Activated CD4-positive, alpha-beta T cell treated with anti-CD3 and anti-CD28 coated beads for 1 hour (primary cell): ENCODE measurements at regions not wholly inside any gene's neighbourhood (a gene's known extent, or its start where the extent isn't known, plus 50 kb on each side); places are given as distances from the start of the nearest gene placed in this dataset.

Experiments used
- DNase-seq: peaks from one replicate; pipeline ENCODE4 v3.0.0-alpha.2; 2020

GRCh38 chr12:91610561-91610960, 427.9 kb upstream of the DCN start:
- DNase-seq, result no peak

- DNase-seq, result no peak
Observed at GRCh38 chr12:91609283-91609682, 426.7 kb upstream of the DCN start.

- no peak for DNase-seq
Observed at GRCh38 chr12:91608542-91608941, 425.9 kb upstream of the DCN start.

GRCh38 chr12:91606662-91607377, 424.2 kb upstream of the DCN start:
- DNase-seq, result no peak

- no peak for DNase-seq
Observed at GRCh38 chr12:91604897-91605296, 422.3 kb upstream of the DCN start.

- no peak for DNase-seq
Observed at GRCh38 chr12:91603060-91603459, 420.4 kb upstream of the DCN start.

GRCh38 chr12:91601054-91601453, 418.4 kb upstream of the DCN start:
- DNase-seq, result no peak

GRCh38 chr12:91594715-91595114, 412.1 kb upstream of the DCN start:
- no peak for DNase-seq

GRCh38 chr12:91591639-91591987, 409.0 kb upstream of the DCN start:
- DNase-seq, result no peak

GRCh38 chr12:91590966-91591638, 408.5 kb upstream of the DCN start:
- DNase-seq, result no peak

GRCh38 chr12:91588874-91589454, 406.3 kb upstream of the DCN start:
- no peak for DNase-seq

- DNase-seq, result no peak
Observed at GRCh38 chr12:91586015-91586414, 403.4 kb upstream of the DCN start.

GRCh38 chr12:91582811-91583210, 400.2 kb upstream of the DCN start:
- no peak for DNase-seq

- no peak for DNase-seq
Observed at GRCh38 chr12:91579516-91580263, 397.1 kb upstream of the DCN start.

- no peak for DNase-seq
Observed at GRCh38 chr12:91577586-91578539, 395.2 kb upstream of the DCN start.

- DNase-seq, result no peak
Observed at GRCh38 chr12:91576432-91576831, 393.8 kb upstream of the DCN start.

- no peak for DNase-seq
Observed at GRCh38 chr12:91575630-91576029, 393.0 kb upstream of the DCN start.

- no peak for DNase-seq
Observed at GRCh38 chr12:91574975-91575374, 392.4 kb upstream of the DCN start.

GRCh38 chr12:91574391-91574790, 391.8 kb upstream of the DCN start:
- DNase-seq, result no peak

- no peak for DNase-seq
Observed at GRCh38 chr12:91572869-91573268, 390.3 kb upstream of the DCN start.

- no peak for DNase-seq
Observed at GRCh38 chr12:91567100-91567485, 384.5 kb upstream of the DCN start.

GRCh38 chr12:91566328-91567099, 383.9 kb upstream of the DCN start:
- DNase-seq, result no peak
